Peyer's patch (tissue), 4 donors: ENCODE measurements at regions not wholly inside any gene's neighbourhood (a gene's known extent, or its start where the extent isn't known, plus 50 kb on each side); places are given as distances from the start of the nearest gene placed in this dataset.

ENCODE experiments used
- POLR2A ChIP-seq, 2 donors: fragments of 450-650 bp; IDR thresholded peaks; one replicate each; pipeline ENCODE4 v1.5.1; 2017; ENCODE audit warnings: antibody characterized with exemption in 2 of 2, mild to moderate bottlenecking in 2 of 2, moderate library complexity in 2 of 2
- TF ChIP-seq, protein P1 (sequence below), 6 experiments: fragments of 450-650 bp in 4 of 6; fragments of 200-600 bp in 2 of 6; sonication (generic) in 1 of 6; IDR thresholded peaks; one replicate each; pipeline ENCODE4 v1.5.1; 2017 to 2019; ENCODE audit warnings: antibody characterized with exemption in 6 of 6, mild to moderate bottlenecking in 3 of 6, moderate library complexity in 1 of 6

DNA sequence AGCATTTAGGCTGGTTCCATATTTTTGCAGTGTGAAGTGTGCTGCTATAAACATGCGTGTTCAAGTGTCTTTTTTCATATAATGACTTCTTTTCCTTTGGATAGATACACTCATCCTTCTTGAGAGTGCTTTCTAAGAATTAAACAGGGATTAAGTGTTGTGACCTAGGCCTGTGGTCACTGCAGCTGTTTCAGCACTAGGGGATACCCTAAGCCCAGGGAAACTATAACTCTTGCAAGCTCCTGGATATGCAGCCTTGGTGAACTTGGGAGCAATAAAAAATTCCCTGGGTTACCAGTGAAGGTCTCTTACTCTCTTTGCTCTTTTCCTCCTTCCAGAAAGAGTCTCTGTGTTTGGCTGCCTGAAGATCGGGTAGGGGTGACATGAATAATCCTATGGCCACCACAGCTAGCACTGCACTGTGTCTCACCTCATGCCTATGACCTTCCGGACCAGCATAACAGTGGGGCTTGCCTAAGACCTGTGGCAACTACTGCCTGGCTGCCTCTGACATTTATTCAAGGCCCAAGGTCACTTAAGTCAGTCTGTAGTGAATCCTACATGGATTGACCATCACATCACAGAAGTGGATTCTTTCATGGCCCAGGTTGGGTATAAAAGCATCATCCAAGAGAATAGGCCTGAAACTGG is 799.7 kb downstream of the DACH1 start:
- no peak for TF ChIP-seq POLR2A (IDR thresholded peaks at IDR 0.05)
- TF ChIP-seq, protein P1, sequence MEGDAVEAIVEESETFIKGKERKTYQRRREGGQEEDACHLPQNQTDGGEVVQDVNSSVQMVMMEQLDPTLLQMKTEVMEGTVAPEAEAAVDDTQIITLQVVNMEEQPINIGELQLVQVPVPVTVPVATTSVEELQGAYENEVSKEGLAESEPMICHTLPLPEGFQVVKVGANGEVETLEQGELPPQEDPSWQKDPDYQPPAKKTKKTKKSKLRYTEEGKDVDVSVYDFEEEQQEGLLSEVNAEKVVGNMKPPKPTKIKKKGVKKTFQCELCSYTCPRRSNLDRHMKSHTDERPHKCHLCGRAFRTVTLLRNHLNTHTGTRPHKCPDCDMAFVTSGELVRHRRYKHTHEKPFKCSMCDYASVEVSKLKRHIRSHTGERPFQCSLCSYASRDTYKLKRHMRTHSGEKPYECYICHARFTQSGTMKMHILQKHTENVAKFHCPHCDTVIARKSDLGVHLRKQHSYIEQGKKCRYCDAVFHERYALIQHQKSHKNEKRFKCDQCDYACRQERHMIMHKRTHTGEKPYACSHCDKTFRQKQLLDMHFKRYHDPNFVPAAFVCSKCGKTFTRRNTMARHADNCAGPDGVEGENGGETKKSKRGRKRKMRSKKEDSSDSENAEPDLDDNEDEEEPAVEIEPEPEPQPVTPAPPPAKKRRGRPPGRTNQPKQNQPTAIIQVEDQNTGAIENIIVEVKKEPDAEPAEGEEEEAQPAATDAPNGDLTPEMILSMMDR (IDR thresholded peaks at IDR 0.05) = peak in 1 of 6 experiments; percentile 13
